NCI-H82 treated with DMSO at 0.1 percent for 48 hours (cell line): ENCODE measurements at regions not wholly inside any gene's neighbourhood (a gene's known extent, or its start where the extent isn't known, plus 50 kb on each side); places are given as distances from the start of the nearest gene placed in this dataset.

ENCODE experiments used
- DNase-seq: peaks from one replicate; lab custom pipeline; 2025; ENCODE audit not compliant: unreplicated experiment; lab: John Stamatoyannopoulos, UW

- DNase-seq, result no peak
Observed at GRCh38 chr12:130016986-130017385, 113.2 kb upstream of the TMEM132D start.

- DNase-seq, result no peak
Observed at GRCh38 chr12:130017591-130018449, 114.0 kb upstream of the TMEM132D start.

- DNase-seq, result no peak
Observed at GRCh38 chr12:130018614-130019013, 114.8 kb upstream of the TMEM132D start.

- no peak for DNase-seq
Observed at GRCh38 chr12:130026608-130027176, 122.9 kb upstream of the TMEM132D start.

- DNase-seq, result no peak
Observed at GRCh38 chr12:130027798-130028197, 124.0 kb upstream of the TMEM132D start.

- no peak for DNase-seq
Observed at GRCh38 chr12:130029151-130029550, 125.3 kb upstream of the TMEM132D start.

- DNase-seq, result no peak
Observed at GRCh38 chr12:130031041-130031440, 127.2 kb upstream of the TMEM132D start.

GRCh38 chr12:130031571-130032189, 127.9 kb upstream of the TMEM132D start:
- no peak for DNase-seq

GRCh38 chr12:130041983-130042812, 120.1 kb upstream of the FZD10 start:
- no peak for DNase-seq

- DNase-seq, result no peak
Observed at GRCh38 chr12:130043685-130044406, 118.4 kb upstream of the FZD10 start.

GRCh38 chr12:130044991-130045621, 117.2 kb upstream of the FZD10 start:
- DNase-seq, result no peak

GRCh38 chr12:130049666-130050065, 112.6 kb upstream of the FZD10 start:
- DNase-seq, result no peak

GRCh38 chr12:130051900-130052299, 110.4 kb upstream of the FZD10 start:
- DNase-seq, result no peak

GRCh38 chr12:130053651-130054069, 108.6 kb upstream of the FZD10 start:
- DNase-seq, result no peak

GRCh38 chr12:130054803-130055202, 107.5 kb upstream of the FZD10 start:
- no peak for DNase-seq

GRCh38 chr12:130058926-130059472, 103.3 kb upstream of the FZD10 start:
- DNase-seq, result no peak

GRCh38 chr12:130063866-130064265, 98.4 kb upstream of the FZD10 start:
- no peak for DNase-seq

- no peak for DNase-seq
Observed at GRCh38 chr12:130064999-130065398, 97.3 kb upstream of the FZD10 start.

- no peak for DNase-seq
Observed at GRCh38 chr12:130066742-130067141, 95.5 kb upstream of the FZD10 start.

GRCh38 chr12:130068741-130069140, 93.5 kb upstream of the FZD10 start:
- DNase-seq, result no peak
